B cell (primary cell): ENCODE measurements at regions not wholly inside any gene's neighbourhood (a gene's known extent, or its start where the extent isn't known, plus 50 kb on each side); places are given as distances from the start of the nearest gene placed in this dataset.

ENCODE experiments used
- ATAC-seq: fragments of 200-7000 bp; cut with Tn5 transposase; one replicate; pipeline ENCODE4 v1.10.0; 2021; ENCODE audit warnings: low read depth, mild to moderate bottlenecking, moderate number of reproducible peaks, moderate library complexity
- CTCF ChIA-PET: fragments of 350-600 bp; sonication (Branson Sonifier 250); formaldehyde crosslinking; loops from one replicate; lab custom pipeline; 2021; ENCODE audit warnings: antibody characterized with exemption, inconsistent platforms; lab: Charles Lee
- POLR2A ChIA-PET: fragments of 350-600 bp; sonication (Branson Sonifier 250); formaldehyde crosslinking; loops from one replicate; lab custom pipeline; 2021; ENCODE audit warnings: antibody characterized with exemption; lab: Charles Lee
- DNase-seq: peaks from one replicate; pipeline ENCODE4 v3.0.0; 2013
- H2AFZ ChIP-seq: 2 replicates; pipeline ENCODE4 v1.6.1; 2012; ENCODE audit warnings: mild to moderate bottlenecking, low read depth, low read length; ENCODE audit not compliant: insufficient read depth, poor library complexity, severe bottlenecking
- H3K27ac ChIP-seq, 2 donors: 1 replicate in 1 of 2; 2 replicates in 1 of 2; pipeline ENCODE4 v1.5.1; 2012 to 2013; ENCODE audit warnings: low read length in 2 of 2, mild to moderate bottlenecking in 2 of 2, moderate library complexity in 1 of 2
- H3K27me3 ChIP-seq, 4 experiments: fragments of 200-600 bp in 1 of 4; sonication (generic) in 1 of 4; replicated peaks in 1 of 4; 1 replicate in 2 of 4; 2 replicates in 2 of 4; pipeline versions ENCODE4 v1.6.1 to v1.7.0; 2013 to 2016; ENCODE audit warnings: low read length in 3 of 4, mild to moderate bottlenecking in 2 of 4, mixed read lengths in 1 of 4, moderate library complexity in 1 of 4; ENCODE audit not compliant: insufficient read depth in 4 of 4, control insufficient read depth in 3 of 4; ENCODE audit errors: control extremely low read depth in 1 of 4
- H3K36me3 ChIP-seq, 2 experiments: replicated peaks in 1 of 2; 1 replicate in 1 of 2; 2 replicates in 1 of 2; pipeline versions ENCODE4 v1.6.1 to v1.7.1; 2013; ENCODE audit warnings: low read length in 1 of 2; ENCODE audit not compliant: insufficient read depth in 2 of 2, control insufficient read depth in 1 of 2; ENCODE audit errors: control extremely low read depth in 1 of 2, extremely low read depth in 1 of 2
- H3K4me1 ChIP-seq, 2 donors: fragments of 200-600 bp in 1 of 2; sonication (generic) in 1 of 2; 1 replicate in 1 of 2; 2 replicates in 1 of 2; pipeline versions ENCODE4 v1.5.1 to v1.6.1; 2013 to 2017; ENCODE audit warnings: low read length in 2 of 2; ENCODE audit not compliant: control insufficient read depth in 2 of 2, insufficient read depth in 2 of 2
- H3K4me2 ChIP-seq: replicated peaks from 2 replicates; pipeline ENCODE3; 2012; ENCODE audit warnings: mild to moderate bottlenecking, low read depth, low read length; ENCODE audit not compliant: poor library complexity, severe bottlenecking
- H3K4me3 ChIP-seq, 5 experiments: fragments of 200-600 bp in 1 of 5; sonication (generic) in 1 of 5; 1 replicate in 3 of 5; 2 replicates in 2 of 5; pipeline versions ENCODE4 v1.5.1 to v1.7.0; 2011 to 2016; ENCODE audit warnings: low read length in 4 of 5, mild to moderate bottlenecking in 4 of 5, low read depth in 2 of 5, control low read depth in 1 of 5, moderate library complexity in 1 of 5; ENCODE audit not compliant: insufficient read depth in 1 of 5; ENCODE audit errors: control extremely low read depth in 1 of 5, extremely low read depth in 1 of 5
- H3K79me2 ChIP-seq: fragments of 200-600 bp; sonication (generic); one replicate; pipeline ENCODE4 v1.6.0; 2016; ENCODE audit warnings: low read length; ENCODE audit not compliant: control insufficient read depth, insufficient read depth
- H3K9ac ChIP-seq: fragments of 200-600 bp; sonication (generic); 2 replicates; pipeline ENCODE4 v1.6.1; 2017; ENCODE audit warnings: mild to moderate bottlenecking, low read length, moderate library complexity
- H3K9me3 ChIP-seq, 3 donors: one replicate each; pipeline versions ENCODE4 v1.6.1 to v1.7.1; 2013; ENCODE audit warnings: low read length in 2 of 3; ENCODE audit not compliant: control insufficient read depth in 2 of 3, insufficient read depth in 1 of 3; ENCODE audit errors: control extremely low read depth in 1 of 3
- H4K20me1 ChIP-seq: 2 replicates; pipeline ENCODE4 v1.6.0; 2012; ENCODE audit warnings: mild to moderate bottlenecking, low read length; ENCODE audit not compliant: insufficient read depth, control insufficient read depth, poor library complexity, severe bottlenecking
- H3K27ac Mint-ChIP-seq: one replicate; pipeline ENCODE4 v1.8.0; 2021; ENCODE audit warnings: mixed read lengths
- H3K27me3 Mint-ChIP-seq: one replicate; pipeline ENCODE4 v1.8.0; 2021; ENCODE audit warnings: mixed read lengths
- H3K4me1 Mint-ChIP-seq: one replicate; pipeline ENCODE4 v1.8.0; 2021; ENCODE audit warnings: mixed read lengths
- H3K4me3 Mint-ChIP-seq: one replicate; pipeline ENCODE4 v1.8.0; 2021; ENCODE audit warnings: mixed read lengths
- H3K9me3 Mint-ChIP-seq: one replicate; pipeline ENCODE4 v1.8.0; 2022; ENCODE audit warnings: mixed read lengths; ENCODE audit not compliant: insufficient read depth
- CTCF ChIP-seq: fragments of 200-600 bp; IDR thresholded peaks from one replicate; pipeline ENCODE4 v1.8.0; 2022; ENCODE audit warnings: antibody characterized with exemption, mild to moderate bottlenecking
- EZH2 ChIP-seq: IDR thresholded peaks from 2 replicates; pipeline ENCODE4 v1.6.1; 2012; ENCODE audit warnings: borderline replicate concordance, low read depth, mild to moderate bottlenecking, moderate library complexity, low read length; ENCODE audit not compliant: insufficient read depth, poor library complexity, severe bottlenecking
- WGBS: methylation state at CpG from one replicate; pipeline ENCODE4 v1.1.5; 2013; ENCODE audit warnings: missing lambda C conversion rate; ENCODE audit not compliant: insufficient coverage; 5-methylcytosine and 5-hydroxymethylcytosine counted together
- intact Hi-C: fragments of 100-400 bp; cut with micrococcal nuclease; formaldehyde crosslinking; loops from one replicate; pipeline ENCODE4 v1.10.0; 2022

- Mint-ChIP-seq H3K27ac (no peak overlapping the region), H3K9me3 (no peaks in the 10 kb centered on the region), H3K4me1 (no peaks in the 10 kb centered on the region), H3K4me3 (no peak overlapping the region), H3K27me3 (no peaks in the 10 kb centered on the region)
- no peak for ATAC-seq
- ChIA-PET POLR2A (no interaction called here), CTCF (no interaction called here)
- no peak for DNase-seq
- no peak for TF ChIP-seq EZH2
- no peak for TF ChIP-seq CTCF
- Histone ChIP-seq H3K9ac (no peak overlapping the region), H3K4me3 (no peak overlapping the region), H3K36me3 (peaks cover 0 to 3% of the 10 kb centered on the region in 2 experiments), H3K4me1 (no peaks in the 10 kb centered on the region), H2AFZ (no peak overlapping the region), H3K9me3 (no peaks in the 10 kb centered on the region), H3K27me3 (no peaks in the 10 kb centered on the region), H3K27ac (no peak overlapping the region), H3K79me2 (no peaks in the 10 kb centered on the region), H4K20me1 (no peaks in the 10 kb centered on the region), H3K4me2 (no peak overlapping the region)
- WGBS, result 100% methylated on average over 2 of the region's 3 CpGs
- intact Hi-C loops, result no loop called here
Observed at GRCh38 chr9:80792726-80793125, 896.6 kb downstream of the TLE1 start.

GRCh38 chr9:80791836-80792235 lies 897.5 kb downstream of the TLE1 start:
- Mint-ChIP-seq H3K27ac (no peak overlapping the region), H3K4me3 (no peak overlapping the region), H3K27me3 (no peaks in the 10 kb centered on the region), H3K4me1 (no peaks in the 10 kb centered on the region), H3K9me3 (no peaks in the 10 kb centered on the region)
- Histone ChIP-seq H3K4me3 (no peak overlapping the region), H3K36me3 (peaks cover 0 to 3% of the 10 kb centered on the region in 2 experiments), H2AFZ (no peak overlapping the region), H3K9ac (no peak overlapping the region), H3K27ac (no peak overlapping the region), H3K27me3 (no peaks in the 10 kb centered on the region), H3K9me3 (no peaks in the 10 kb centered on the region), H3K4me2 (no peak overlapping the region), H3K4me1 (no peaks in the 10 kb centered on the region), H3K79me2 (no peaks in the 10 kb centered on the region), H4K20me1 (no peaks in the 10 kb centered on the region)
- DNase-seq (no peak), ATAC-seq (no peak)
- POLR2A ChIA-PET, result no interaction called here
- no CpG with 5 or more reads among the region's 2 CpGs for WGBS
- intact Hi-C loops, result no loop called here
- CTCF ChIA-PET, result no interaction called here
- no peak for TF ChIP-seq CTCF
- no peak for TF ChIP-seq EZH2
